Osteoblast (primary cell): ENCODE measurements at regions not wholly inside any gene's neighbourhood (a gene's known extent, or its start where the extent isn't known, plus 50 kb on each side); places are given as distances from the start of the nearest gene placed in this dataset.
"Not testable (repeated sequence)": the region's sequence is repeated elsewhere in the genome, so short reads cannot be mapped to it uniquely, and the experiment has no call there.

Experiments
- DNase-seq: peaks from one replicate; pipeline ENCODE4 v3.0.0; 2011; ENCODE audit warnings: low spot score, mixed read lengths; ENCODE audit not compliant: insufficient read length; ENCODE audit errors: missing footprints
- H2AFZ ChIP-seq: 2 replicates; pipeline ENCODE4 v1.6.0; 2011; ENCODE audit warnings: mild to moderate bottlenecking, low read length
- H3K27ac ChIP-seq: 2 replicates; pipeline ENCODE4 v1.5.1; 2011; ENCODE audit warnings: mild to moderate bottlenecking, low read depth, low read length, moderate library complexity
- H3K27me3 ChIP-seq: 2 replicates; pipeline ENCODE4 v1.6.0; 2012; ENCODE audit warnings: mild to moderate bottlenecking, control low read depth, inconsistent platforms, low read length, moderate library complexity; ENCODE audit not compliant: insufficient read depth
- H3K36me3 ChIP-seq: 2 replicates; pipeline ENCODE4 v1.5.1; 2011; ENCODE audit warnings: mild to moderate bottlenecking, low read length, control low read depth, moderate library complexity; ENCODE audit not compliant: insufficient read depth
- H3K4me1 ChIP-seq: 2 replicates; pipeline ENCODE4 v1.5.1; 2011; ENCODE audit warnings: mild to moderate bottlenecking, low read length, control low read depth, moderate library complexity; ENCODE audit not compliant: insufficient read depth
- H3K4me2 ChIP-seq: 2 replicates; pipeline ENCODE4 v1.6.0; 2011; ENCODE audit warnings: mild to moderate bottlenecking, low read length; ENCODE audit not compliant: insufficient read depth
- H3K4me3 ChIP-seq: fragments of 200-600 bp; sonication (generic); 3 replicates; pipeline ENCODE4 v1.5.1; 2012; ENCODE audit warnings: mild to moderate bottlenecking, low read length, inconsistent platforms; ENCODE audit not compliant: insufficient read depth
- H3K79me2 ChIP-seq: 2 replicates; pipeline ENCODE4 v1.6.0; 2012; ENCODE audit warnings: mild to moderate bottlenecking, low read length, control low read depth, inconsistent platforms; ENCODE audit not compliant: insufficient read depth
- H3K9me3 ChIP-seq: 2 replicates; pipeline ENCODE4 v1.5.1; 2011; ENCODE audit warnings: low read depth, low read length, control low read depth
- H4K20me1 ChIP-seq: 2 replicates; pipeline ENCODE4 v1.6.0; 2012; ENCODE audit warnings: mild to moderate bottlenecking, low read length, control low read depth; ENCODE audit not compliant: insufficient read depth
- CTCF ChIP-seq: IDR thresholded peaks from 2 replicates; pipeline ENCODE4 v1.5.1; 2011; ENCODE audit warnings: mild to moderate bottlenecking, low read depth, low read length, moderate library complexity; ENCODE audit errors: extremely low read depth

GRCh38 chr17:71638668-71639067 lies 482.2 kb upstream of the SOX9 start:
- DNase-seq: no peak
- Histone ChIP-seq H3K4me2 (no peak overlapping the region), H3K36me3 (no peaks in the 10 kb centered on the region), H3K9me3 (no peaks in the 10 kb centered on the region), H4K20me1 (no peaks in the 10 kb centered on the region), H3K79me2 (no peaks in the 10 kb centered on the region), H3K4me1 (peaks cover 7% of the 10 kb centered on the region), H3K27me3 (no peaks in the 10 kb centered on the region), H3K27ac (no peak overlapping the region), H2AFZ (no peak overlapping the region), H3K4me3 (no peak overlapping the region)
- TF ChIP-seq CTCF: no peak

- Histone ChIP-seq H2AFZ (no peak overlapping the region), H3K4me3 (no peak overlapping the region), H3K36me3 (no peaks in the 10 kb centered on the region), H3K4me1 (no peaks in the 10 kb centered on the region), H4K20me1 (no peaks in the 10 kb centered on the region), H3K4me2 (no peak overlapping the region), H3K9me3 (no peaks in the 10 kb centered on the region), H3K79me2 (no peaks in the 10 kb centered on the region), H3K27ac (no peak overlapping the region), H3K27me3 (no peaks in the 10 kb centered on the region)
- no peak for TF ChIP-seq CTCF
- no peak for DNase-seq
Observed at GRCh38 chr17:71639865-71640264, 481.0 kb upstream of the SOX9 start.

GRCh38 chr17:71646890-71647289 lies 473.9 kb upstream of the SOX9 start:
- H3K27ac ChIP-seq: not testable (repeated sequence)

GRCh38 chr17:71648342-71648741 lies 472.5 kb upstream of the SOX9 start:
- DNase-seq, H3K27ac ChIP-seq, H3K36me3 ChIP-seq, H2AFZ ChIP-seq, H4K20me1 ChIP-seq, H3K9me3 ChIP-seq, H3K4me2 ChIP-seq, H3K4me1 ChIP-seq, H3K79me2 ChIP-seq, H3K27me3 ChIP-seq, H3K4me3 ChIP-seq: not testable (repeated sequence)

More at GRCh38 chr17:71646890-71647289, 473.9 kb upstream of the SOX9 start:
- DNase-seq, H3K9me3 ChIP-seq, H3K79me2 ChIP-seq, H3K36me3 ChIP-seq, H2AFZ ChIP-seq, H3K4me3 ChIP-seq, H3K4me2 ChIP-seq, H4K20me1 ChIP-seq, H3K27me3 ChIP-seq, H3K4me1 ChIP-seq: not testable (repeated sequence)

GRCh38 chr17:71649941-71650350 lies 470.9 kb upstream of the SOX9 start:
- H4K20me1 ChIP-seq: no peaks in the 10 kb centered on the region
- H3K27me3 ChIP-seq: no peaks in the 10 kb centered on the region
- TF ChIP-seq CTCF: no peak
- no peaks in the 10 kb centered on the region for H3K4me1 ChIP-seq
- no peaks in the 10 kb centered on the region for H3K9me3 ChIP-seq
- H3K79me2 ChIP-seq: no peaks in the 10 kb centered on the region
- H3K4me2 ChIP-seq: no peak overlapping the region
- DNase-seq: no peak
- peak overlapping the region; percentile 13 for H2AFZ ChIP-seq
- no peaks in the 10 kb centered on the region for H3K36me3 ChIP-seq
- no peak overlapping the region for H3K4me3 ChIP-seq
- H3K27ac ChIP-seq: no peak overlapping the region
